ENCODE measurements at regions not wholly inside any gene's neighbourhood (a gene's known extent, or its start where the extent isn't known, plus 50 kb on each side); places are given as distances from the start of the nearest gene placed in this dataset.

DNA sequence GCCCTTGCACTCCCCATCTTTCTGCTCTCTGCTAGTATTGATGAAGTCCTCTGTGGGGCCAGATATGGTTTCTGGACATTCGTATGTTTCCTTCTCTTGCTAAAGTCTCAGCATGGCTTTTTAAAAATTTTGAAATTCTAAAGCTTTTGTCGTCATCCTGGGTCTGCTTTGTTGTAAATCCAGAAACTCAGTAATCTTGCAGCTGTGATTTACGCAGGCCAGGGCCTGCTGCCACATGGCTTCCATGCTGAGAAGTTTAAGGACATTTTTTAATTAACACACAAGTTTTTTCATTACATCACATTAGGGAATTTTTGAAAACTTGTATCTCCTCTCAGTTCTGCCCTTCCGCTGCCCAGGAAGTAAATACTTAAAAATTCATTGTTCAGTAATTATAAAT lies 686.1 kb upstream of the IGFBP3 start:
- TF ChIP-seq TAF1 (IDR thresholded peaks at IDR 0.05; ENCODE audit: low read depth, low read length): no peak
- no peak for TF ChIP-seq PHF8 (conservative IDR thresholded peaks at IDR 0.05; ENCODE audit: low read depth, low read length)
- TF ChIP-seq SP2 (IDR thresholded peaks at IDR 0.05; ENCODE audit: low read length): no peak
- TF ChIP-seq RNF2 (IDR thresholded peaks at IDR 0.05; ENCODE audit: borderline replicate concordance, low read depth, low read length, missing control alignments, poor library complexity, severe bottlenecking): no peak

Measured in H1 (cell line).